ENCODE measurements at regions not wholly inside any gene's neighbourhood (a gene's known extent, or its start where the extent isn't known, plus 50 kb on each side); places are given as distances from the start of the nearest gene placed in this dataset.

DNA sequence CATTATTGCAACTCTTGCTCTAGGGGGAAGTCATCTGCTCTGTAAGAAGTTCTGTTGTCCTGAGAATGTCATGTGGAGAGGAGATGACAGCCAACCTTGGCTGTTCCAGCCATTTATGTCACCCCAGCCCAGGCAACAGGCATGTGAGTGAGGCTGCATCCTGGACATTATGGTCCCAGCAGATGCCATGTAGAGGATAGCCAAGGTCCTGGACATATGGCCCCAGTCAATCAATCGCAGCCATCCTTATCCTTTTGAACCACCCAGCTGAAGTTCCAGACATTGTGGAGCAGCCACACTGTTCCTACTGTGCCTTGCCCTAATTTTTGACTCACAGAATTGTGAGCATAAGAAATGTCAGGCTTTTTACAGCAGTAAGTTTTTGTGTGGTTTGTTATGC, 84.9 kb downstream of the AVPR1A start:
- Histone ChIP-seq H3K4me3 (replicated peaks in 1 of 4; ENCODE audit: control extremely low read depth in 1 of 4, insufficient read depth in 1 of 4, low read depth in 3 of 4, low read length in 4 of 4) (no peak overlapping the region), H3K9me3 (ENCODE audit: control insufficient read depth, insufficient read depth, low read depth, low read length) (no peaks in the 10 kb centered on the region), H4K20me1 (ENCODE audit: control insufficient read depth, extremely low read depth, insufficient read depth, low read length) (no peaks in the 10 kb centered on the region), H3K79me2 (ENCODE audit: control insufficient read depth, insufficient read depth, low read length) (no peaks in the 10 kb centered on the region), H3K9ac (ENCODE audit: insufficient read depth, low read length) (no peak overlapping the region), H3K27me3 (ENCODE audit: control insufficient read depth, insufficient read depth, low read length) (no peaks in the 10 kb centered on the region), H3K27ac (ENCODE audit: insufficient read depth, low read length) (no peak overlapping the region), H3K4me2 (ENCODE audit: extremely low read depth, insufficient read depth, low read length) (no peak overlapping the region), H3K36me3 (ENCODE audit: control insufficient read depth, insufficient read depth, low read length) (no peaks in the 10 kb centered on the region), H2AFZ (ENCODE audit: low read length) (no peak overlapping the region), H3K4me1 (ENCODE audit: control insufficient read depth, extremely low read depth, insufficient read depth, low read length) (no peaks in the 10 kb centered on the region)
- no peak for TF ChIP-seq EZH2 (IDR thresholded peaks at IDR 0.05; ENCODE audit: low read length, missing control alignments)
- TF ChIP-seq, protein P1, sequence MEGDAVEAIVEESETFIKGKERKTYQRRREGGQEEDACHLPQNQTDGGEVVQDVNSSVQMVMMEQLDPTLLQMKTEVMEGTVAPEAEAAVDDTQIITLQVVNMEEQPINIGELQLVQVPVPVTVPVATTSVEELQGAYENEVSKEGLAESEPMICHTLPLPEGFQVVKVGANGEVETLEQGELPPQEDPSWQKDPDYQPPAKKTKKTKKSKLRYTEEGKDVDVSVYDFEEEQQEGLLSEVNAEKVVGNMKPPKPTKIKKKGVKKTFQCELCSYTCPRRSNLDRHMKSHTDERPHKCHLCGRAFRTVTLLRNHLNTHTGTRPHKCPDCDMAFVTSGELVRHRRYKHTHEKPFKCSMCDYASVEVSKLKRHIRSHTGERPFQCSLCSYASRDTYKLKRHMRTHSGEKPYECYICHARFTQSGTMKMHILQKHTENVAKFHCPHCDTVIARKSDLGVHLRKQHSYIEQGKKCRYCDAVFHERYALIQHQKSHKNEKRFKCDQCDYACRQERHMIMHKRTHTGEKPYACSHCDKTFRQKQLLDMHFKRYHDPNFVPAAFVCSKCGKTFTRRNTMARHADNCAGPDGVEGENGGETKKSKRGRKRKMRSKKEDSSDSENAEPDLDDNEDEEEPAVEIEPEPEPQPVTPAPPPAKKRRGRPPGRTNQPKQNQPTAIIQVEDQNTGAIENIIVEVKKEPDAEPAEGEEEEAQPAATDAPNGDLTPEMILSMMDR (conservative IDR thresholded peaks at IDR 0.05 in 1 of 2, IDR thresholded peaks at IDR 0.05 in 1 of 2; ENCODE audit: low read depth in 1 of 2, low read length in 2 of 2): no peak
- DNase-seq (ENCODE audit: low read depth in 2 of 2): no peak

DNA sequence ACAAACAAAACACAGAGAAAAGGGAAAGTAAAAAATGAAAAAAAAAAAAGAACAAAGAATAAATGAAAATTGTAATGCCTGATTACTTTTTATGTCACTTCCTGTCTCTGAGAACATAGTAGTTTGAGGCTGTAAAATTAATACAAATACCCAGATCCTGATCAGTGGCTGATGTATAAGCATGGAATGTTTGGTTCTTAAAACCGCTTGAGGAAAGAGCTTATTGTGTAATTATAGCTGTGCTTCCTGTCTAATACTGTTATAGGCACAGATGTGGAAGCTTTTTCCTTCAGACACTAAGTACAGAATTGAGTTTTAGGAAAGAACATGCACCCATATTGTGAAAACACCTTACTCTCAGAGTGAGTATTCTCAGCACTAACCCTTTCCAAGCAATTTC, 86.9 kb downstream of the AVPR1A start:
- peak; percentile 14 to 20 for DNase-seq (ENCODE audit: low read depth in 2 of 2)
- Histone ChIP-seq H3K27ac (ENCODE audit: insufficient read depth, low read length) (no peak overlapping the region), H4K20me1 (ENCODE audit: control insufficient read depth, extremely low read depth, insufficient read depth, low read length) (no peaks in the 10 kb centered on the region), H3K36me3 (ENCODE audit: control insufficient read depth, insufficient read depth, low read length) (no peaks in the 10 kb centered on the region), H3K9me3 (ENCODE audit: control insufficient read depth, insufficient read depth, low read depth, low read length) (no peaks in the 10 kb centered on the region), H3K27me3 (ENCODE audit: control insufficient read depth, insufficient read depth, low read length) (no peaks in the 10 kb centered on the region), H2AFZ (ENCODE audit: low read length) (no peak overlapping the region), H3K4me3 (replicated peaks in 1 of 4; ENCODE audit: control extremely low read depth in 1 of 4, insufficient read depth in 1 of 4, low read depth in 3 of 4, low read length in 4 of 4) (no peak overlapping the region), H3K4me2 (ENCODE audit: extremely low read depth, insufficient read depth, low read length) (no peak overlapping the region), H3K9ac (ENCODE audit: insufficient read depth, low read length) (no peak overlapping the region), H3K4me1 (ENCODE audit: control insufficient read depth, extremely low read depth, insufficient read depth, low read length) (no peaks in the 10 kb centered on the region), H3K79me2 (ENCODE audit: control insufficient read depth, insufficient read depth, low read length) (no peaks in the 10 kb centered on the region)
- TF ChIP-seq EZH2 (IDR thresholded peaks at IDR 0.05; ENCODE audit: low read length, missing control alignments): no peak
- TF ChIP-seq, protein P1 (conservative IDR thresholded peaks at IDR 0.05 in 1 of 2, IDR thresholded peaks at IDR 0.05 in 1 of 2; ENCODE audit: low read depth in 1 of 2, low read length in 2 of 2): no peak

DNA sequence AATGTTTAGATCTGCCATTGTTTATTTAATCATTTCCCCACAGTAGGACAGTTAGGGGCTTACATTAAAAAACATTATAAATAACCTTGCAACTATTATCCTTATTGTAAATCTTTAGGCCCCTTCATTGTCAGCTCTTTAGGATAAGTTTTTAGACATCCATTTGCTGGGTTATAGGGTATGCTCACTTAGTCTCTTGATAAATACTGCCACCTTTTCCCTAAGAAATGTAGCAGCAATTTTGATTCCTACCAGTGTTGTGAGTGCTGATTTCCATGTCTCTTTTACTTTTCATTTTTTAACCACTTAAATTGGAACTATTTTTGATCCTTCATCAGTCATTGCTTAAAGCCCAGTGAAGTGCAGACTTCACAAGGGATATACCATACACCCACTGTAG, 94.4 kb downstream of the AVPR1A start:
- no peak overlapping the region for H2AFZ ChIP-seq (ENCODE audit: low read length)

More for the DNA sequence above, 94.4 kb downstream of the AVPR1A start:
- H3K27me3 ChIP-seq (ENCODE audit: control insufficient read depth, insufficient read depth, low read length): no peaks in the 10 kb centered on the region
- H4K20me1 ChIP-seq (ENCODE audit: control insufficient read depth, extremely low read depth, insufficient read depth, low read length): no peaks in the 10 kb centered on the region
- DNase-seq (ENCODE audit: low read depth in 2 of 2): no peak
- no peak overlapping the region for H3K27ac ChIP-seq (ENCODE audit: insufficient read depth, low read length)
- H3K4me3 ChIP-seq (replicated peaks in 1 of 4; ENCODE audit: control extremely low read depth in 1 of 4, insufficient read depth in 1 of 4, low read depth in 3 of 4, low read length in 4 of 4): no peak overlapping the region
- TF ChIP-seq, protein P1 (conservative IDR thresholded peaks at IDR 0.05 in 1 of 2, IDR thresholded peaks at IDR 0.05 in 1 of 2; ENCODE audit: low read depth in 1 of 2, low read length in 2 of 2): no peak
- no peak for TF ChIP-seq EZH2 (IDR thresholded peaks at IDR 0.05; ENCODE audit: low read length, missing control alignments)
- no peak overlapping the region for H3K9ac ChIP-seq (ENCODE audit: insufficient read depth, low read length)
- H3K9me3 ChIP-seq (ENCODE audit: control insufficient read depth, insufficient read depth, low read depth, low read length): no peaks in the 10 kb centered on the region
- H3K4me2 ChIP-seq (ENCODE audit: extremely low read depth, insufficient read depth, low read length): no peak overlapping the region
- H3K4me1 ChIP-seq (ENCODE audit: control insufficient read depth, extremely low read depth, insufficient read depth, low read length): no peaks in the 10 kb centered on the region
- H3K79me2 ChIP-seq (ENCODE audit: control insufficient read depth, insufficient read depth, low read length): no peaks in the 10 kb centered on the region
- H3K36me3 ChIP-seq (ENCODE audit: control insufficient read depth, insufficient read depth, low read length): no peaks in the 10 kb centered on the region

Measured in fibroblast of lung (primary cell).